ENCODE measurements at regions not wholly inside any gene's neighbourhood (a gene's known extent, or its start where the extent isn't known, plus 50 kb on each side); places are given as distances from the start of the nearest gene placed in this dataset.
A peak's percentile ranks its signal among the peaks of the same experiment; 100 is the strongest.

GRCh38 chr16:73389085-73389484 is 341.2 kb upstream of the ZFHX3 start:
- DNase-seq: no peak

- no peak for DNase-seq
These were observed 340.1 kb upstream of the ZFHX3 start for GRCh38 chr16:73387979-73388378.

GRCh38 chr16:73385696-73386095 is 337.8 kb upstream of the ZFHX3 start:
- no peak for DNase-seq

- no peak for DNase-seq
These were observed 336.7 kb upstream of the ZFHX3 start for GRCh38 chr16:73384506-73385089.

- no peak for DNase-seq
These were observed 336.0 kb upstream of the ZFHX3 start for GRCh38 chr16:73383988-73384365.

- no peak for DNase-seq
These were observed 335.5 kb upstream of the ZFHX3 start for GRCh38 chr16:73383195-73383987.

- DNase-seq: no peak
These were observed 330.5 kb upstream of the ZFHX3 start for GRCh38 chr16:73378471-73378870.

GRCh38 chr16:73371584-73372319 is 323.8 kb upstream of the ZFHX3 start:
- no peak for DNase-seq

- DNase-seq: peak in 1 of 2 experiments; percentile 49
These were observed 321.9 kb upstream of the ZFHX3 start for GRCh38 chr16:73369851-73370250.

GRCh38 chr16:73368715-73369114 is 320.8 kb upstream of the ZFHX3 start:
- no peak for DNase-seq

- peak; percentile 94 to 99 for DNase-seq
These were observed 317.2 kb upstream of the ZFHX3 start for GRCh38 chr16:73365016-73365551.

- no peak for DNase-seq
These were observed 316.5 kb upstream of the ZFHX3 start for GRCh38 chr16:73364413-73364812.

- DNase-seq: no peak
These were observed 313.1 kb upstream of the ZFHX3 start for GRCh38 chr16:73361061-73361460.

- DNase-seq: no peak
These were observed 308.6 kb upstream of the ZFHX3 start for GRCh38 chr16:73356401-73357079.

- DNase-seq: no peak
These were observed 308.1 kb upstream of the ZFHX3 start for GRCh38 chr16:73355981-73356380.

GRCh38 chr16:73354434-73354833 is 306.5 kb upstream of the ZFHX3 start:
- no peak for DNase-seq

- DNase-seq: no peak
These were observed 303.0 kb upstream of the ZFHX3 start for GRCh38 chr16:73350707-73351452.

GRCh38 chr16:73347500-73348375 is 299.8 kb upstream of the ZFHX3 start:
- DNase-seq: peak in 1 of 2 experiments; percentile 64

GRCh38 chr16:73339821-73340220 is 291.9 kb upstream of the ZFHX3 start:
- DNase-seq: no peak

- DNase-seq: no peak
These were observed 289.7 kb upstream of the ZFHX3 start for GRCh38 chr16:73337373-73338296.

Measured in NCI-H524 (cell line).